GM10266 (cell line): ENCODE measurements at regions not wholly inside any gene's neighbourhood (a gene's known extent, or its start where the extent isn't known, plus 50 kb on each side); places are given as distances from the start of the nearest gene placed in this dataset.
A peak's percentile ranks its signal among the peaks of the same experiment; 100 is the strongest.

Source experiments
- DNase-seq: peaks from one replicate; pipeline ENCODE4 v3.0.0; 2012; ENCODE audit errors: extremely low spot score
- TF ChIP-seq, protein P1 (sequence below): IDR thresholded peaks from 2 replicates; pipeline ENCODE4 v1.5.1; 2012; ENCODE audit warnings: mild to moderate bottlenecking, low read depth; ENCODE audit not compliant: control insufficient read depth, insufficient read depth; ENCODE audit errors: missing control alignments

DNA sequence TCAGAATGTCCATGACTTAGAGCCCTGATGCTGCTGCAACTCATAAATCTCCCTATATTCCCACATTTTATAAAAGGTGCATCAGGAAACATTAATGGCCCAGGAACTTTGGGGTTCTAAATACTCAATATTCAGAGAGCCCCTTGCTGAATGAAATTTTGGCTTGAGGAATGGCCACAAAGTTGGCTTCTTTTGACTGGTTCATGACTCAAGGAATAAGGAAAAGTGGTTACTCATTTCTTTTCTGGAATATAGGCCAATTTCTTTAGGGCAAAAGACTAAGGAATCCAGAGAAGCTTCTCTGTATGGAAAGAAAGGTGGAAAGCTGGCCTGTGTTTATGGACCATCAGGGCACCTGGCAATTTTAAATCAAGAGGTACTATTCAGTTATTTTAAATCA is 308.9 kb upstream of the NT5C1B start:
- DNase-seq = no peak
- TF ChIP-seq, protein P1, sequence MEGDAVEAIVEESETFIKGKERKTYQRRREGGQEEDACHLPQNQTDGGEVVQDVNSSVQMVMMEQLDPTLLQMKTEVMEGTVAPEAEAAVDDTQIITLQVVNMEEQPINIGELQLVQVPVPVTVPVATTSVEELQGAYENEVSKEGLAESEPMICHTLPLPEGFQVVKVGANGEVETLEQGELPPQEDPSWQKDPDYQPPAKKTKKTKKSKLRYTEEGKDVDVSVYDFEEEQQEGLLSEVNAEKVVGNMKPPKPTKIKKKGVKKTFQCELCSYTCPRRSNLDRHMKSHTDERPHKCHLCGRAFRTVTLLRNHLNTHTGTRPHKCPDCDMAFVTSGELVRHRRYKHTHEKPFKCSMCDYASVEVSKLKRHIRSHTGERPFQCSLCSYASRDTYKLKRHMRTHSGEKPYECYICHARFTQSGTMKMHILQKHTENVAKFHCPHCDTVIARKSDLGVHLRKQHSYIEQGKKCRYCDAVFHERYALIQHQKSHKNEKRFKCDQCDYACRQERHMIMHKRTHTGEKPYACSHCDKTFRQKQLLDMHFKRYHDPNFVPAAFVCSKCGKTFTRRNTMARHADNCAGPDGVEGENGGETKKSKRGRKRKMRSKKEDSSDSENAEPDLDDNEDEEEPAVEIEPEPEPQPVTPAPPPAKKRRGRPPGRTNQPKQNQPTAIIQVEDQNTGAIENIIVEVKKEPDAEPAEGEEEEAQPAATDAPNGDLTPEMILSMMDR = no peak

DNA sequence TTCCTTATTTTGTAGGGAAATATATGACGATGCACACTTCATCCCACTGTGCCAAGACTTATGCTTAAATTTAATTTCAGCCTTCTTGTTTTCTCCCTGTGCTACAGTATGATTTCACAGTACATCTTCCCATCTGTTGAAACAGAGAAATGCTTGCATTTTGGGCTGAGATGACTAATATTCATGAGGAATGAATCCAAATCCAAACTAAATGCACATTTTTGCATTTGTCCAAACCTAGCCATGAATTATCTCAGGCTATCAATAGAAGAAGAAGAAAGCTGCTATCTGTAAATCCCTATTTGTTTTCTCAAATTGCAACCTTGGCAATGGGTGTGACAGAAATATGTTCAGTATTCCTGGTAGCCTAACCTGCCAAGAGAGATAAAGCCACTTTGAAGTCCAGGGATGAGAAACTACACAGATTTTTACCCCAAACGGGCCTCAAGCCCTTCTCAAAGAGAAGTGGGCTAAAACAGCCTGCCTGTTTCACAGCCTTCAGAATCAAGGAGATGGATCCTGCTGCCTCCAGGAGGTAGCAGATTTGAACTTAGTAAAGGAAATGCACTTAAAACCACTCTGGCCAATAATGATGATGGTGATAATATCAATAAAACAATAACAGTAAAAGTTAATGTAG is 306.9 kb upstream of the NT5C1B start:
- no peak for DNase-seq
- TF ChIP-seq, protein P1 = no peak

DNA sequence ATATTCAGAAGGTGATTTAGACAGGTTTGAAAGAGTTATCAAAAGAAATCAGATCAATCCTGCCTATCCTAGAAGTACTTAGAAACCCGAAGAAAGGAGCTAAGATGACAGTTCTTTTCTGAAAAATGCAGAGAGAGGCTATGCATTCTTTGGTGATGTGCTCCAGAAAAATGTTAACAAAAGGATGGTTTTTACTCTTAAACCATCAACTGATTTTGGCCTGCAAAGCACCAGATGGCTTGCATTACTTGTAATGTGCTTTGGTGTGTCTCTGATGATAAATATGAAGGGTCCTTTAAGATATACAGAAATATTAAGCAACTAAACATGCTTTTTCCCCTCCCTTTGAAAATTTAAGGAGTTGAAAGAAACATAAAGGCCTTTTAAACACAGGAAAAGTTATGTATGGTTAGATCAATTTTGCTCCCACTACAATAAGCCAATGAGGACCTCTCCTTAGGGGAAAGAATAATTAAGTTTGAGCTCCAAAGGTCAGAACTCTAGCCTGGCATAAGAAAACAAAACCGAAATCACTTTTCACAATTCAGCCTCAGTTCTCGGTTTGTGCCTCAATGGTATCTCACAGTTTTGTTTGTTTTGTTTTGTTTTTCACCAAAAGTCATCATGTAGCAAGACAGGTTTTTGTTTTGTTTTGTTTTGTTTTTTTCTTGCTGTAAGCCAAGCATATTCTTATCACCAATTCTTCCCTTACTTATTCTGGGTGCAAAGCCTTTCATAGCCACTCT is 302.4 kb upstream of the NT5C1B start:
- TF ChIP-seq, protein P1 = no peak
- DNase-seq = no peak

DNA sequence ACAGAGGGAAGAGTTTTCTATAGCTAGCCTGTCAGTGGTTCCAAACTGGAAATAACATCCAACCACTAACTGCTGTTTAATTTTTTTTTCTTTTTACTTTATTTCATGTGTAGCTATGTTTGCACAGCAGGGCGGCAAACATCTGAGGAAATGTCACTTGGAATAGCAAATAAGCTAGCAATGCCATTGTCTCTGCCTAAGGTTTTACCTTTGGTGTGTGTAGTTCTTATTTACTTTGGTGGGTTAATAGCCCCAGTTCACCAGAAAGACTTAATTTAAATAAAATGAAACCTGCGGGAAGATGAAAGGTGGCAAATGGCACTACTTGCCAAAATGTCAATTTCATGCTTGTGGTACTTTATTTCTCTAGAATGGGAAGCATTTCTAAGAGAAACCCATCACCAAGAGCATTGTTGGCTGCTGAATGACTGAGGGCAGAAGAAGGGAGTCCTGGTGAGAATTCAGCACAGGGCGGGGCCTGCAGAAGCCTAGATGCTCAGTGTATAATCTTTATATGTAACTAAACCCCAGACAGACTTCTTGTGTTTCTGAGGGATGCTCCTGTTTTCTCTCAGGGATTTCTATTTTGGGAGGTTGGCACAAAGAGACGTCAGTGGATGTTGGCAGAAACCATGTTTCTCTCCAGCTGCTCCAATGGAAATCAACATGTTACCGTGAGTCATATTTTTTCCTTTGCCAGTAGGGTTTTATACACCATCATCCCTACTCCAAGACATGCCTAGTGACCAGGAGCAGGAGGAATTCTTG is 300.4 kb upstream of the NT5C1B start:
- DNase-seq = no peak
- TF ChIP-seq, protein P1 = no peak

DNA sequence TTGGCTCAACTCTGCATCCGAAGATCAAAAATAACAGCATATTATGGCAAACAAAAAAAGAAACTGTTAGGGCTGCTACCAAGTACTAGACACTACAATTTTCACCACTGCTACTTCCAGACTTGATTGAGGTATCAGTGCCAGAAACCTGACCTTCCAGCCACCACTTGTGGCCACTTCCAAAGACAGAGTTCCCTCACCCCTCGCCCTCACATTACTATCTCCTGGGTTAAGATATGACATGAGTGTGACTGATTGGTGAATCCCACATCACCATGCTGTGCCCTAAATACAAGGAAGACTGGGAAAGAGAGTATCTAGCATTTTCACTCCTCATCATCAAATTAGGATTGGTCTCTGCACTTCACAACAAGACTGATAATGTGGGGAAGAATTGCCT is 296.1 kb upstream of the NT5C1B start:
- TF ChIP-seq, protein P1 = no peak
- DNase-seq = no peak

DNA sequence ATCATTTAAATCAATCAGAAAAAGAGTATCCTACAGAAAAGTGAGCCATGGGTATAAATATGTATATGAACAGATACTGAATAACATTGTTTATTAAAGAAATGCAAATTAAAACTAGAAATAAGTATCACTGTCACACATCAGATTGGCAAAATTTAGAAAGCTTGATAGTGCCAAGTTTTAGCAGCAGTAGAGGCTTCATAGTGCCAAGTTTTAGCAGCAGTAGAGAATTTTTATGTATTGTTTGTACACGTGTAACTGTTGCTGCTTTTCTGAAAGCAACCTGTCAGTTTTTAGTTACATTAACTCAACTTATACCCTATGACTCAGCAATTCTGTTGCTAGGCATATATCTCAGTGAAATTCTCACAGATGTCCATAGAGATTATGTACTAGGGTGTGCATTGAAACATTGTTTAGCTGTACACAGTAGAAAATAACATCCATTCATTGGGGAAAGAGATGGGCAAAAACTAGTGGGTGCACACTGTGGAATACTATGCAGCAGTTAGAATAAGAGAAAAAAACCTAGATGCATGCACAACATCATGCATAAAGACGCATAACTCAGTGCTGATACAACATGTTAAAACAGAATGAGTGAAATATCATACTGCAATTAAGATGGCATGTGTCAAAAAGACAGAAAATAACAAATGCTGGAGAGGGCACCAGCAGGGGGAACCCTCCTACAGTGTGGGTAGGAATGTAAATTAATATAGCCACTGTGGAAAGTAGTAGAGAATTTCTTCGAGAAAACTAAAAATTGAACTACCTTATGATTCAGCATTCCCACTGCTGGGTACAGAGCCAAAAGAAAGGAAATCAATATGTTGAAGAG is 294.5 kb upstream of the NT5C1B start:
- no peak for DNase-seq
- TF ChIP-seq, protein P1 = peak; percentile 26
